ENCODE measurements at regions not wholly inside any gene's neighbourhood (a gene's known extent, or its start where the extent isn't known, plus 50 kb on each side); places are given as distances from the start of the nearest gene placed in this dataset.

DNA sequence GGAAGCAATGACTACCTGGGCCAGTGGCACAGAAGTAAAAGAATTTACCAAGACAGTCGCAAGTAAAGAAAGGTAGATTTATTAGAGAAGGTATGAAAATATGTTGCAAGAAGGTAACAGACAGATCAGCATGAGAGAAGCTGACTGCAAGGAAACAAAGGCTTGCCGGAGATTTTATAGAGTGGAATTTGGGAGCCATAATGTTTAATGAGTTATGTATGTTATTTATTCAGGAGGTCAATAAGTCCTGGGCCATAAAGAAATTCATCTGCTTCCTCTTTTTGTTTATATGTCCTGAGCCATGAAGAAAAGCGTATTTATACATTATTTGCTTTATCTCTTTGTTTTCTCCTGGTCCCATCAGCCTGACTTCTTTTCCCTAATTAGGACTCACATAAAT is 423.6 kb downstream of the PTH2R start:
- Histone ChIP-seq H3K36me3 (ENCODE audit: control insufficient read depth in 2 of 4, insufficient read depth in 4 of 4, low read length in 3 of 4) (no peaks in the 10 kb centered on the region), H3K14ac (ENCODE audit: insufficient read length) (no peak overlapping the region), H3K27me3 (replicated peaks in 1 of 4; ENCODE audit: control insufficient read depth in 3 of 4, extremely low read depth in 1 of 4, insufficient read depth in 3 of 4, low read length in 3 of 4) (peaks cover 0 to 3% (median 0%) of the 10 kb centered on the region in 4 experiments; a peak in 1 of 7 replicates), H3K4ac (replicated peaks; ENCODE audit: insufficient read length, low read depth, low read length) (no peak overlapping the region), H2BK120ac (replicated peaks; ENCODE audit: low read depth, low read length) (no peak overlapping the region), H2AFZ (ENCODE audit: low read length) (no peak overlapping the region), H3K18ac (ENCODE audit: extremely low read depth, low read length) (no peak overlapping the region), H4K5ac (ENCODE audit: insufficient read length, low read depth, low read length) (no peak overlapping the region), H3K56ac (replicated peaks; ENCODE audit: insufficient read length, low read depth, low read length) (no peak overlapping the region), H3K79me2 (ENCODE audit: control insufficient read depth in 1 of 2, insufficient read depth in 2 of 2, low read length in 2 of 2) (no peaks in the 10 kb centered on the region), H3K23ac (ENCODE audit: insufficient read length) (no peak overlapping the region), H4K91ac (replicated peaks; ENCODE audit: insufficient read length, low read length) (no peak overlapping the region), H3K9ac (replicated peaks in 1 of 4; ENCODE audit: extremely low read depth in 1 of 4, low read depth in 3 of 4, low read length in 3 of 4) (no peak overlapping the region), H3K79me1 (ENCODE audit: low read depth, low read length) (no peaks in the 10 kb centered on the region), H2AK5ac (ENCODE audit: low read depth, low read length) (no peak overlapping the region), H3K23me2 (ENCODE audit: low read depth, low read length) (no peaks in the 10 kb centered on the region), H4K8ac (ENCODE audit: extremely low read depth, insufficient read depth, low read length) (no peak overlapping the region), H3K9me3 (ENCODE audit: insufficient read depth in 2 of 2, low read depth in 1 of 2, low read length in 1 of 2) (peaks cover 4 to 11% of the 10 kb centered on the region in 2 experiments; a peak in 2 of 4 replicates), H3K4me3 (ENCODE audit: extremely low read depth in 1 of 4, insufficient read depth in 2 of 4, low read depth in 3 of 4, low read length in 4 of 4) (no peak overlapping the region), H3K27ac (ENCODE audit: low read depth, low read length) (no peak overlapping the region), H4K20me1 (replicated peaks in 1 of 2; ENCODE audit: control insufficient read depth in 1 of 2, insufficient read depth in 2 of 2, low read length in 2 of 2) (no peaks in the 10 kb centered on the region), H3K4me1 (replicated peaks in 1 of 4; ENCODE audit: control insufficient read depth in 3 of 4, insufficient read depth in 4 of 4, low read length in 3 of 4) (0 out of 7 replicates have a peak, but pooled peaks cover 0 to 3% (median 0%) of the 10 kb centered on the region in 4 experiments), H2BK5ac (ENCODE audit: low read depth, low read length) (no peak overlapping the region), H3K4me2 (ENCODE audit: insufficient read depth in 1 of 2, low read depth in 2 of 2, low read length in 2 of 2) (no peak overlapping the region), H2BK20ac (ENCODE audit: low read length) (no peak overlapping the region), H2BK15ac (ENCODE audit: low read length) (no peak overlapping the region), H2BK12ac (ENCODE audit: low read depth, low read length) (no peak overlapping the region)
- POLR2A ChIA-PET (ENCODE audit: partially characterized antibody) = no interaction called here
- FAIRE-seq (no peak), DNase-seq (ENCODE audit: low read depth in 1 of 2, low spot score in 2 of 2) (no peak)
- WGBS, 2 experiments (ENCODE audit: extremely low coverage in 1 of 2, insufficient coverage in 1 of 2, insufficient read length in 1 of 2, insufficient replicate concordance in 2 of 2, low coverage in 1 of 2, low lambda C conversion rate in 2 of 2, missing lambda C conversion rate in 1 of 2) = 88% methylated on average over 3 of the region's 3 CpGs; no CpG with 5 or more reads in 1 of the 2 experiments
- TF ChIP-seq CBX5 (IDR thresholded peaks at IDR 0.05; ENCODE audit: low read depth, low read length) (no peak), RNF2 (IDR thresholded peaks at IDR 0.05; ENCODE audit: borderline replicate concordance, low read depth, low read length, missing control alignments, poor library complexity, severe bottlenecking) (no peak), SAP30 (IDR thresholded peaks at IDR 0.05; ENCODE audit: insufficient read depth, insufficient replicate concordance, low read length) (no peak)
- CTCF ChIA-PET (ENCODE audit: partially characterized antibody) = interaction anchor here (1.2 to 1.6 kb wide), 2 partner anchors 10 to 379 kb away, joined by 4 to 8 read pairs; no protein-coding TSS in a partner anchor
